SIG-M5 (cell line): ENCODE measurements at regions not wholly inside any gene's neighbourhood (a gene's known extent, or its start where the extent isn't known, plus 50 kb on each side); places are given as distances from the start of the nearest gene placed in this dataset.

ENCODE experiments used
- DNase-seq: peaks from one replicate; lab custom pipeline; 2025; lab: John Stamatoyannopoulos, UW

- no peak for DNase-seq
Measured at GRCh38 chr13:53863520-53863919, 834.9 kb downstream of the OLFM4 start.

DNA sequence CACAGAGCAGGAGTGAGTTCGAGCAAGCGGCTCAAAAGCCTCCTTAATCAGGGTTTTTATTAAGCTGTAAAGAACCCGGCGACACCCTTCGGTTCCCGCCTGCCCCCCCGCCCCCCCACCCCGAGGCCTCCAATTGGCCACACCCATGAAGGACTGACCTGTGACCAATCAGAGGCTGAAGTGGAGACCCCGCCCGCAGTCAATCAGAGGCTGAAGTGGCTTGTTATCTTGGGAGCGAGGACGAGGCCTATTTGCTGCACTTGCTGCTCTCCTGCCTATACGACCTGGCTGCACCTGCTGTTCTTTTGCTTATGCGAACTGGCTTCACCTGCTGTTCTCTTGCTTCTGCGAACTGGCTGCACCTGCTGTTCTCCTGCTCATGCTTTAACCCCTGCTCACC is 844.9 kb downstream of the OLFM4 start:
- DNase-seq: no peak

- DNase-seq: no peak
Measured at GRCh38 chr13:53878861-53879260, 850.2 kb downstream of the OLFM4 start.

- DNase-seq: no peak
Measured at GRCh38 chr13:53885997-53886396, 857.4 kb downstream of the OLFM4 start.

DNA sequence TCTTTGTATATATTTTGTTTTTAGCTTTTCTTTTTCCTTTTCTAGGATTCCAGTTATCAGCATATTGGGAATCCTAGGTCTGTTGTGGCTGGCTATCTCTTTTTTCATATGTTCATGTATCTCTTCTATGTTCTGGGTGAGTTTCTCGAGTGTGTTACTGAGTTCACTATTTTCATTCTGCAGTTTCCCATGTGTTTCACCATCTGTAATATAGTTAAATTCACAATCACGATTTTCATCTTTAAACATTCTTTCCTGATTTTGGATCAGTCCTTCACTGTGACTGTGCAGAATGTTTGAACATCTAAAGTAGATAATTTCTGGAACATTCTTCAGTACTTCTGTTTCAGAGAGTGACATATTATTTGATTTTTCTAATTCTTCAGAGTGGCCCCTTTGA is 862.1 kb downstream of the OLFM4 start:
- DNase-seq: no peak

DNA sequence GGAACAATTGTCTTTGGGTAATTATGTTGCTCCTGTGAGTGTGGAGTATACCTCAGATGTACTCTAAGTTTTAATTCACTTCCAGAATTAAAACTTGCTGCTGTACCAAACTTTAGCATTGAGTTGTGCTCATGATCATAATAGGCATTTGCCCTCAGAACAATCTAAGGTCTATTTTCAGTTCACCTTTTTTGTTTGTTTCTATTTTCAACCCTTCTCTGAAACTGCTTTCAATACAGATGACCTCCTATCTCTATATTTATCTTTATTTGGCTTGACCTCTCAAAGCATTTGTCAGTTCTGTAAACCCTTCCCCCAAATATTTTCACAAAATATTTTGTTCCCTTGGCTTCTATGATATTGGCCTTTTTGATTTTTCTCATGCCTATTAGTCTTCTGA is 873.0 kb downstream of the OLFM4 start:
- DNase-seq: no peak

GRCh38 chr13:53907891-53908290 is 879.3 kb downstream of the OLFM4 start:
- DNase-seq: no peak

DNA sequence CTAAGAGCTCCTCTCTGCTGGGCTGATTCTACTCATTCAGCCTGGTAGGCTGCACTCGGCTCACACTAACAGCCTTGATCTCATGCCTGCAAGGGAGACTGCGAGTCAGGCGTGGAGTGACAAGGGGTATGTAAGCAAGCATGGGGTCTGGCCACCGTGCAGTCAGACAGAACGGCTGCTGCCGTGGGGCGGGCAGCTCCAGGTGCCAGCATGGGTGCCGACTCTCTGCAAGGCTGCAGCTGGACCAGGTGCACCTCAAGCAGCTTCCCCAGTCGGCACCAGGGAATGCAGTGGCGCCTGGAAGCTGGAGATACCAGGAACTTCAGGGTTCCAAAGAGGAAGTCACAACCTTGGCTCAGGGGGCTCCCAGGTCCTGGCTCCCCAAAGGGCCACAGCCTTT is 892.3 kb downstream of the OLFM4 start:
- no peak for DNase-seq

DNA sequence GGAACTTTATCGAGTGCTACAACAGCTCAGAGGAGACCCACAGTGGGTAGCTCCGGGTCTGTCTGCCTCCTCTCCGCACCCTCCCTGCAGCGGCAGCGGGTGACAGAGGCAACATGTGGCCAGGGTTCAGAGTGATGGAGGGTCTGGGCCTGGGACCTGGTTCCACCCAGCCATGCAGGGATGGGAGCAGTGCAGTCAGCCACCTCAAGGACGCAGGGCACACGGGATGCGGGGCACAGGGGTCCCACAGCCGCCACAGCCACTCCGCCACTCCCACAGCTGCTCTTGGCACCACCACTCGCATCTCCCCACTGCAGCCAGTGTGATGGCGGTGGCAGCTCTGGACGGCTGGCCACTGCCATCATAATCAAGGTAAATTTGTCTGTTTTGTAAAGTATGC is 892.9 kb downstream of the OLFM4 start:
- no peak for DNase-seq

DNA sequence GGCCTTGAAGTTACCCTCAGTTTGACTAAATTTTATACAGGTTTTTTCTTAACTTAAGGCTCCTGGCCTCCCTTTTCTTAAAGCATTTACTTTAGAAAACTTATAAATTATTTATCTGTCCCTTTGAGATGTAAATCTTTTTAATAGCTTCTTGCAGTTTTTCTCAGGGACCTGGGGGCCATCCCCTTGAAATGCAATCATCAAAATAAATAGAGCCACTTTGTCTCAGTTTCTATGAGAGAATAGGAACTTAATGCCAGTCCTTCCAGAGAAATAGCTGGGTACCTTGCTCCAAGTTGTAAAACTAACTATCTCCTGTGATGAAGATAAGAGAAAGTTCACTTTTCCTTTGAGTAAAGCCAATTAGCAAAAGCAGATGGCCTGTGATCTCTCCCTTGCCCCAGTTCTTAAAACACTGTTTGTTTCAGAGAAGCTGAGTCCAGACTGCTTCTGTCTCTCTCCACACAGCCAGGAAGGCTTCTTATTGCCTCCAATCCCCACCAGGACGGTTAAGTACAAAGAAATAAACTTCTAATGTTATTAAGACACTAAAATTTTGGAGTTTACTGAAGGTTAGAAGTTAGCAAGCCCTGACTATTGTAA is 913.1 kb downstream of the OLFM4 start:
- DNase-seq: no peak

- no peak for DNase-seq
Measured at GRCh38 chr13:53946500-53946899, 917.9 kb downstream of the OLFM4 start.

- DNase-seq: no peak
Measured at GRCh38 chr13:53953183-53953582, 924.6 kb downstream of the OLFM4 start.
